ENCODE measurements at regions not wholly inside any gene's neighbourhood (a gene's known extent, or its start where the extent isn't known, plus 50 kb on each side); places are given as distances from the start of the nearest gene placed in this dataset.

DNA sequence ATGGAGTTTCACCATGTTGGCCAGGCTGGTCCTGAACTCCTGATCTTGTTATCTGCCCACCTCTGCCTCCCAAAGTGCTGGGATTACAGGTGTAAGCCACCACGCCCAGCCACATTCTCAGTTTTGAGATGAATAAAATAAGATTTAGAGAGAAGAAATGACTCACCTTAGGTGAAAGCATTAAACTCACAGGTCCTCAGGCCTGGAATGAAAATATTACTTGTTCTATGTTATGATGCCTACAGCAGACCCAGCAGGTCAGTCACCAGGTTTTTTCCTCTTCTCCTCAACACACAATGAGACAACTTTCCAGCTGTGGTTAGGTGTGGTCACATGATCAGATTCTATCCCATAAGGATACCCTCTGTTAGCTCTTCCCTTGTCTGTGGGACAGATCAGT is 150.3 kb downstream of the C16orf95 start:
- no peak for TF ChIP-seq POLR2A (IDR thresholded peaks at IDR 0.05; ENCODE audit: low read depth, low read length)
- TF ChIP-seq TAF1 (IDR thresholded peaks at IDR 0.05; ENCODE audit: borderline replicate concordance, low read depth, low read length) = no peak

Measured in GM12892 (cell line).